ENCODE measurements at regions not wholly inside any gene's neighbourhood (a gene's known extent, or its start where the extent isn't known, plus 50 kb on each side); places are given as distances from the start of the nearest gene placed in this dataset.

DNA sequence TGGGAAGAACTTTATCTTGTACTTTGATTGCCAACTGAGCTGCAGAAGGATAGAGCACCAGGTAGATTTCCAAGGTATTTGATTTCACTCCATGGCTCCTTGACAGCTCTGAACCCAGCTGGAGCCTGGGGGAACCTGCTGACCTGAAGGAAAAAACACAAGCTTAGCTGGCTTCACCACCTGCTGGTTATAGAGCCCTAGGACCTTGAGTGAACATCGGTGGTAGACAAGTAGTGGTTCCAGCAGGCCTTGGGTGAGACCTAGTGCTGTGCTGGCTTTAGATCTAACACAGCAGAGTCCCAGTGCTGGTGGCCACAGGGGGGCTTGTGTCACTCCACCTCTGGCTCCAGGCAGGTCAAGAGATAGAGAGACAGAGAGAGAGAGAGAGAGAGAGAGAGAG lies 1102.6 kb downstream of the ADGRL3 start:
- TF ChIP-seq, protein P1, sequence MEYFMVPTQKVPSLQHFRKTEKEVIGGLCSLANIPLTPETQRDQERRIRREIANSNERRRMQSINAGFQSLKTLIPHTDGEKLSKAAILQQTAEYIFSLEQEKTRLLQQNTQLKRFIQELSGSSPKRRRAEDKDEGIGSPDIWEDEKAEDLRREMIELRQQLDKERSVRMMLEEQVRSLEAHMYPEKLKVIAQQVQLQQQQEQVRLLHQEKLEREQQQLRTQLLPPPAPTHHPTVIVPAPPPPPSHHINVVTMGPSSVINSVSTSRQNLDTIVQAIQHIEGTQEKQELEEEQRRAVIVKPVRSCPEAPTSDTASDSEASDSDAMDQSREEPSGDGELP (IDR thresholded peaks at IDR 0.05; ENCODE audit: borderline replicate concordance, low read depth): no peak
- TF ChIP-seq ZSCAN22 (CRISPR knock-in tag; IDR thresholded peaks at IDR 0.05): no peak
- TF ChIP-seq ELF3 (CRISPR knock-in tag; IDR thresholded peaks at IDR 0.05): no peak
- TF ChIP-seq RBM39 (IDR thresholded peaks at IDR 0.05; ENCODE audit: low read depth, low read length, poor library complexity, severe bottlenecking): no peak
- TF ChIP-seq RFXANK (CRISPR knock-in tag; IDR thresholded peaks at IDR 0.05): no peak
- TF ChIP-seq TGIF2 (CRISPR knock-in tag; IDR thresholded peaks at IDR 0.05): no peak
- no peak for TF ChIP-seq ZNF552 (CRISPR knock-in tag; IDR thresholded peaks at IDR 0.05; ENCODE audit: borderline replicate concordance)
- no peak for TF ChIP-seq ZNF253 (CRISPR knock-in tag; IDR thresholded peaks at IDR 0.05; ENCODE audit: borderline replicate concordance)
- no peak overlapping the region for H2AFZ ChIP-seq (ENCODE audit: low read length)
- no peak overlapping the region for H3K27ac ChIP-seq (ENCODE audit: extremely low read length, insufficient read depth, low read length)
- BruUV-seq (replicated peaks): no TSS peak
- no peak overlapping the region for H3K9ac ChIP-seq (ENCODE audit: insufficient read depth, low read depth, low read length)
- no peaks in the 10 kb centered on the region for H3K79me2 ChIP-seq (ENCODE audit: insufficient read depth, low read length)
- no peaks in the 10 kb centered on the region for H4K20me1 ChIP-seq (ENCODE audit: insufficient read depth, low read length)
- H3K4me3 ChIP-seq (replicated peaks in 1 of 3; ENCODE audit: insufficient read depth in 1 of 3, low read depth in 2 of 3, low read length in 3 of 3): no peak overlapping the region
- H3K27me3 ChIP-seq (ENCODE audit: control insufficient read depth in 1 of 2, insufficient read depth in 2 of 2, low read length in 2 of 2): no peaks in the 10 kb centered on the region
- no peaks in the 10 kb centered on the region for H3K36me3 ChIP-seq (replicated peaks in 1 of 2; ENCODE audit: control insufficient read depth in 1 of 2, insufficient read depth in 2 of 2, low read length in 2 of 2)
- ChIA-PET POLR2A (no interaction called here), CTCF (ENCODE audit: low intra/inter-chr PET ratio, low total read pairs) (no interaction called here)
- peaks cover 40% of the 10 kb centered on the region for H3K9me3 ChIP-seq (ENCODE audit: low read length)
- ATAC-seq: no peak
- no peak for FAIRE-seq
- in situ Hi-C loops (cut with HindIII; ENCODE audit: extremely low pct_ligation_motif_present, low pct_unique_long_range_greater_than_20kb) (no loop called here), intact Hi-C loops (cut with micrococcal nuclease; ENCODE audit: unreplicated experiment) (no loop called here)
- no peaks in the 10 kb centered on the region for H3K4me1 ChIP-seq (ENCODE audit: insufficient read depth, low read length)
- WGBS (ENCODE audit: low lambda C conversion rate): 0% methylated on average over 1 of the region's 1 CpG
- H3K4me2 ChIP-seq (ENCODE audit: low read depth, low read length): no peak overlapping the region
- no peak for DNase-seq (ENCODE audit: low spot score)

DNA sequence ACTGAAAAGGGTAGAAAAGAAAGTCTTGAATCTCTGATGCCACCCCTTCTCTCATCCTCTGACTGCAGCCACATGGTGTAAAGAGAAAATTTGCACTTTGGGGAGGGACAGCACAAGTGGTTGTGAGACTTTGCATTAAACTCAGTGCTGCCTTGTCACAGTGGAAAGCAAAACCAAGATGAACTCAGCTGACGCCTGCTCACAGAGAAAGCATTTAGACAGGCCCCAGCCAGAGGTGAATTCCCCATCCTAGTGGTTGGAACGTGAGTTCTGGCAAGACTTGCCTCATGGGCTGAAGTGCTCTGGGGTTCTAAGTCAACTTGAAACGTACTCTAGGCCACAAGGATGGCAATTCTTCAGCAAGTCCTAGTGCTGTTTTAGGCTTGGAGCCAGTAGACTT lies 1101.4 kb downstream of the ADGRL3 start:
- Histone ChIP-seq H3K9me3 (ENCODE audit: low read length) (peaks cover 33% of the 10 kb centered on the region), H3K4me3 (replicated peaks in 1 of 3; ENCODE audit: insufficient read depth in 1 of 3, low read depth in 2 of 3, low read length in 3 of 3) (no peak overlapping the region), H3K9ac (ENCODE audit: insufficient read depth, low read depth, low read length) (no peak overlapping the region), H3K36me3 (replicated peaks in 1 of 2; ENCODE audit: control insufficient read depth in 1 of 2, insufficient read depth in 2 of 2, low read length in 2 of 2) (no peaks in the 10 kb centered on the region), H4K20me1 (ENCODE audit: insufficient read depth, low read length) (no peaks in the 10 kb centered on the region), H3K27me3 (ENCODE audit: control insufficient read depth in 1 of 2, insufficient read depth in 2 of 2, low read length in 2 of 2) (no peaks in the 10 kb centered on the region), H3K4me1 (ENCODE audit: insufficient read depth, low read length) (no peaks in the 10 kb centered on the region), H3K27ac (ENCODE audit: extremely low read length, insufficient read depth, low read length) (no peak overlapping the region), H3K79me2 (ENCODE audit: insufficient read depth, low read length) (no peaks in the 10 kb centered on the region), H3K4me2 (ENCODE audit: low read depth, low read length) (no peak overlapping the region), H2AFZ (ENCODE audit: low read length) (no peak overlapping the region)
- no peak for DNase-seq (ENCODE audit: low spot score)
- FAIRE-seq: no peak
- WGBS (ENCODE audit: low lambda C conversion rate): no CpG with 5 or more reads among the region's 3 CpGs
- ATAC-seq: no peak
- in situ Hi-C loops (cut with HindIII; ENCODE audit: extremely low pct_ligation_motif_present, low pct_unique_long_range_greater_than_20kb) (no loop called here), intact Hi-C loops (cut with micrococcal nuclease; ENCODE audit: unreplicated experiment) (no loop called here)
- POLR2A ChIA-PET: no interaction called here
- CTCF ChIA-PET (ENCODE audit: low intra/inter-chr PET ratio, low total read pairs): no interaction called here
- no TSS peak for BruUV-seq (replicated peaks)
- TF ChIP-seq, protein P2, sequence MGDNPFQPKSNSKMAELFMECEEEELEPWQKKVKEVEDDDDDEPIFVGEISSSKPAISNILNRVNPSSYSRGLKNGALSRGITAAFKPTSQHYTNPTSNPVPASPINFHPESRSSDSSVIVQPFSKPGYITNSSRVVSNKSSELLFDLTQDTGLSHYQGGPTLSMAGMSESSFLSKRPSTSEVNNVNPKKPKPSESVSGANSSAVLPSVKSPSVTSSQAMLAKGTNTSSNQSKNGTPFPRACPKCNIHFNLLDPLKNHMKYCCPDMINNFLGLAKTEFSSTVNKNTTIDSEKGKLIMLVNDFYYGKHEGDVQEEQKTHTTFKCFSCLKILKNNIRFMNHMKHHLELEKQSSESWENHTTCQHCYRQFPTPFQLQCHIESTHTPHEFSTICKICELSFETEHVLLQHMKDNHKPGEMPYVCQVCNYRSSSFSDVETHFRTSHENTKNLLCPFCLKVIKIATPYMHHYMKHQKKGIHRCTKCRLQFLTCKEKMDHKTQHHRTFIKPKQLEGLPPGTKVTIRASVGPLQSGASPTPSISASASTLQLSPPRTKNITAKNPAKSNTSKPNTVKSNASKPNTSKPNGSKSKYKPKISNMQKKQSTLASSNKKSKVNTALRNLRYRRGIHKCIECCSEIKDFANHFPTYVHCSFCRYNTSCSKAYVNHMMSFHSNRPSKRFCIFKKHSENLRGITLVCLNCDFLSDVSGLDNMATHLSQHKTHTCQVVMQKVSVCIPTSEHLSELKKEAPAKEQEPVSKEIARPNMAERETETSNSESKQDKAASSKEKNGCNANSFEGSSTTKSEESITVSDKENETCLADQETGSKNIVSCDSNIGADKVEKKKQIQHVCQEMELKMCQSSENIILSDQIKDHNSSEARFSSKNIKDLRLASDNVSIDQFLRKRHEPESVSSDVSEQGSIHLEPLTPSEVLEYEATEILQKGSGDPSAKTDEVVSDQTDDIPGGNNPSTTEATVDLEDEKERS (CRISPR knock-in tag; IDR thresholded peaks at IDR 0.05): no peak
- TF ChIP-seq ZNF749 (CRISPR knock-in tag; IDR thresholded peaks at IDR 0.05; ENCODE audit: borderline replicate concordance) (no peak), HNRNPH1 (optimal IDR thresholded peaks at IDR 0.05; ENCODE audit: low read depth, low read length) (no peak)
- TF ChIP-seq, protein P3, sequence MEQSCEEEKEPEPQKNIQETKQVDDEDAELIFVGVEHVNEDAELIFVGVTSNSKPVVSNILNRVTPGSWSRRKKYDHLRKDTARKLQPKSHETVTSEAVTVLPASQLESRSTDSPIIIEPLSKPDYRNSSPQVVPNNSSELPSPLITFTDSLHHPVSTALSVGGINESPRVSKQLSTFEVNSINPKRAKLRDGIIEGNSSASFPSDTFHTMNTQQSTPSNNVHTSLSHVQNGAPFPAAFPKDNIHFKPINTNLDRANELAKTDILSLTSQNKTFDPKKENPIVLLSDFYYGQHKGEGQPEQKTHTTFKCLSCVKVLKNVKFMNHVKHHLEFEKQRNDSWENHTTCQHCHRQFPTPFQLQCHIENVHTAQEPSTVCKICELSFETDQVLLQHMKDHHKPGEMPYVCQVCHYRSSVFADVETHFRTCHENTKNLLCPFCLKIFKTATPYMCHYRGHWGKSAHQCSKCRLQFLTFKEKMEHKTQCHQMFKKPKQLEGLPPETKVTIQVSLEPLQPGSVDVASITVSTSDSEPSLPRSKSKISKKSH (CRISPR knock-in tag; IDR thresholded peaks at IDR 0.05; ENCODE audit: borderline replicate concordance): no peak

All from HepG2 (cell line).